ENCODE measurements at regions not wholly inside any gene's neighbourhood (a gene's known extent, or its start where the extent isn't known, plus 50 kb on each side); places are given as distances from the start of the nearest gene placed in this dataset.
"Not testable (repeated sequence)": the region's sequence is repeated elsewhere in the genome, so short reads cannot be mapped to it uniquely, and the experiment has no call there.

GRCh38 chr3:65303431-65303830, 615.6 kb upstream of the ADAMTS9 start:
- DNase-seq, result no peak

GRCh38 chr3:65291448-65292125, 603.8 kb upstream of the ADAMTS9 start:
- no peak for DNase-seq

- no peak for DNase-seq
These were observed 601.0 kb upstream of the ADAMTS9 start for GRCh38 chr3:65288776-65289175.

GRCh38 chr3:65285956-65286355, 598.2 kb upstream of the ADAMTS9 start:
- DNase-seq, result no peak

GRCh38 chr3:65284961-65285360, 597.2 kb upstream of the ADAMTS9 start:
- DNase-seq, result no peak

GRCh38 chr3:65284546-65284945, 596.7 kb upstream of the ADAMTS9 start:
- no peak for DNase-seq

GRCh38 chr3:65279225-65279782, 591.5 kb upstream of the ADAMTS9 start:
- no peak for DNase-seq

- no peak for DNase-seq
These were observed 590.0 kb upstream of the ADAMTS9 start for GRCh38 chr3:65277798-65278197.

- DNase-seq, result no peak
These were observed 588.8 kb upstream of the ADAMTS9 start for GRCh38 chr3:65276551-65276950.

- no peak for DNase-seq
These were observed 580.6 kb upstream of the ADAMTS9 start for GRCh38 chr3:65268426-65268825.

GRCh38 chr3:65265942-65266590, 578.3 kb upstream of the ADAMTS9 start:
- no peak for DNase-seq

GRCh38 chr3:65265511-65265910, 577.7 kb upstream of the ADAMTS9 start:
- no peak for DNase-seq

GRCh38 chr3:65262548-65262947, 574.7 kb upstream of the ADAMTS9 start:
- DNase-seq, result no peak

- DNase-seq, result no peak
These were observed 572.1 kb upstream of the ADAMTS9 start for GRCh38 chr3:65259946-65260345.

- not testable (repeated sequence) for DNase-seq
These were observed 565.1 kb upstream of the ADAMTS9 start for GRCh38 chr3:65252914-65253313.

- DNase-seq, result no peak
These were observed 564.5 kb upstream of the ADAMTS9 start for GRCh38 chr3:65252266-65252665.

- DNase-seq, result no peak
These were observed 563.6 kb upstream of the ADAMTS9 start for GRCh38 chr3:65251375-65251774.

GRCh38 chr3:65246561-65246960, 558.8 kb upstream of the ADAMTS9 start:
- no peak for DNase-seq

GRCh38 chr3:65245133-65246063, 557.6 kb upstream of the ADAMTS9 start:
- DNase-seq, result no peak

- no peak for DNase-seq
These were observed 552.6 kb upstream of the ADAMTS9 start for GRCh38 chr3:65240366-65240765.

- no peak for DNase-seq
These were observed 550.9 kb upstream of the ADAMTS9 start for GRCh38 chr3:65238652-65239051.

GRCh38 chr3:65234499-65234898, 546.7 kb upstream of the ADAMTS9 start:
- no peak for DNase-seq

GRCh38 chr3:65233561-65233960, 545.8 kb upstream of the ADAMTS9 start:
- no peak for DNase-seq

Measured in NCI-H2081 treated with DMSO at 0.1 percent for 48 hours (cell line).